Epithelial cell of esophagus (primary cell): ENCODE measurements at regions not wholly inside any gene's neighbourhood (a gene's known extent, or its start where the extent isn't known, plus 50 kb on each side); places are given as distances from the start of the nearest gene placed in this dataset.

ENCODE experiments used
- DNase-seq: peaks from one replicate; pipeline ENCODE4 v3.0.0; 2010; ENCODE audit warnings: low read depth
- H3K4me3 ChIP-seq: 2 replicates; pipeline ENCODE4 v1.5.1; 2011; ENCODE audit warnings: mild to moderate bottlenecking, low read length, control low read depth
- CTCF ChIP-seq: IDR thresholded peaks from 2 replicates; pipeline ENCODE4 v1.5.1; 2011; ENCODE audit warnings: low read depth, mild to moderate bottlenecking, low read length, control low read depth, inconsistent platforms; ENCODE audit not compliant: insufficient read depth; ENCODE audit errors: missing control alignments

GRCh38 chr1:869499-870244, 54.1 kb upstream of the SAMD11 start:
- peak; percentile 30 for TF ChIP-seq CTCF
- H3K4me3 ChIP-seq, result no peak overlapping the region
- peak; percentile 38 for DNase-seq
